Mucosa of gallbladder (tissue), 1 donor: ENCODE measurements at regions not wholly inside any gene's neighbourhood (a gene's known extent, or its start where the extent isn't known, plus 50 kb on each side); places are given as distances from the start of the nearest gene placed in this dataset.
"Not testable (repeated sequence)": the region's sequence is repeated elsewhere in the genome, so short reads cannot be mapped to it uniquely, and the experiment has no call there.

Source experiments
- DNase-seq: peaks from one replicate; pipeline ENCODE4 v3.0.0-alpha.2; 2020; ENCODE audit warnings: low spot score
- donor health status: DM: no; HTN: no; CAD: no.

DNA sequence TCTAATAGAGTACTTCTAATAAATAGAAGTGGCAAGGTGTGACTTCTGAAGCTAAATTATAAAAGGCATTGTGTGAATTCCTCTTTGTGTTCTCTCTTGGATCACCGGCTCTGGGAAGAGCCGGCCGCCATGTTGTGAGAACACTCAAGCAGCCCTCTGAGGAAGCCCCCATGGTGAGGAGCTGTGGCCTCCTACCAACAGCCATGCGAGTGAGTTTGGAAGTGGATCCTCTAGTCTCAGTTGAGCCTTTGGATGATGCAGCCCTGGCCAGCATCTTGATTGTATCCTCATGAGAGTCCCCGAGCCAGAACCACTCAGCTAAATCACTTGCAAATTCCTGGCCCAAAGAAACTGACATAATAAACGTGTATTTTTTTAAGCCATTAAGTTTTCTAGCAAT, 94.5 kb upstream of the CARD11 start:
- no peak for DNase-seq

DNA sequence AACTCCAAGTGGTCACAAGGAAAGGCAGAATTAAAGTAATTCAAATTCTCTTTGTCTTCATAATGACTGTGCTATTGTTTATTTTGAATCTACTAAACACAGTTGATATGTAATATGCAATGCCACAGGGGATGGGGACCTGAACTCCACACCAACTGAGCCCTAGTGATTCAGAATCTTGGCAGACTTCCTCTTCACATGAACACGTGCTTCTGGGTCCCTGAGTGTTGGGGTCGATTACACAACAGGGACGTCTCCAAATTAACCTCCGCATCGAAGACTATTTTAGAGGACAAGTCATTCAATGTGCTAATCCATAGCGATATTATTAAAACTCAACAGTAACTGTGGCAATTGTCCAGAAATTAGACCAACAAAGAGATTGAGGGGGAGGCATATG, 95.3 kb upstream of the CARD11 start:
- no peak for DNase-seq

GRCh38 chr7:3140834-3141233, 97.2 kb upstream of the CARD11 start:
- DNase-seq, result no peak

GRCh38 chr7:3141326-3141725, 97.7 kb upstream of the CARD11 start:
- DNase-seq, result no peak

GRCh38 chr7:3143869-3144775, 100.5 kb upstream of the CARD11 start:
- no peak for DNase-seq

- DNase-seq, result not testable (repeated sequence)
Observed at GRCh38 chr7:3144776-3145125, 101.1 kb upstream of the CARD11 start.

DNA sequence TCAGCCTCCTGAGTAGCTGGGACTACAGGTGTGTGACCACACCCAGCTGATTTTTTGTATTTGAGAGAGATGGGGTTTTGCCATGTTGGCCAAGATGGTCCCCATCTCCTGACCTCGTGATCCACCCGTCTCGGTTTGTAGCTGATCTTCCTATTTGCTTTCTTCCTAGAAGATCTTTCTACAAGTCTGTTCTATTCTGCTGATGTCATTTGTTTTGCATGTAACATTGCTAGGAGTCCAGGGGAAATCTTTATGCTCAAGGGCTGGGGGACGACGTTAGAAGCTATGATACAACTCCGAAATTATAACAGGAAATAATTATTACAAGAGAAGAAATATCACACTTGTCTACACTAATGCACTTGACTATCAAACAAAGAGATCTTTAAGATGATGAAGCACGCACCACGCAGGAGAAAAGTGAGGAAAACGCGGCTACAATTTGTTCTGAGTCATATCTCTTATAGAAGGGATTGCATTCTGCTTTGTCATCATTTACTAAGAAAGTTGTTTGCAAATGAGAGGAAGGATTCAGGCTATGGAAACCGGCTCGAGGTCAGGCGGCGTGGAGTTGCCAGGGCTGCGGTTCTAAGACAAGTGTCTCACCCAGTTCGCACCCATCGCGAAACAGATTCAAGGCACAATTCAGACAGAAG, 103.0 kb upstream of the CARD11 start:
- DNase-seq, result no peak

- not testable (repeated sequence) for DNase-seq
Observed at GRCh38 chr7:3148471-3148870, 104.8 kb upstream of the CARD11 start.

DNA sequence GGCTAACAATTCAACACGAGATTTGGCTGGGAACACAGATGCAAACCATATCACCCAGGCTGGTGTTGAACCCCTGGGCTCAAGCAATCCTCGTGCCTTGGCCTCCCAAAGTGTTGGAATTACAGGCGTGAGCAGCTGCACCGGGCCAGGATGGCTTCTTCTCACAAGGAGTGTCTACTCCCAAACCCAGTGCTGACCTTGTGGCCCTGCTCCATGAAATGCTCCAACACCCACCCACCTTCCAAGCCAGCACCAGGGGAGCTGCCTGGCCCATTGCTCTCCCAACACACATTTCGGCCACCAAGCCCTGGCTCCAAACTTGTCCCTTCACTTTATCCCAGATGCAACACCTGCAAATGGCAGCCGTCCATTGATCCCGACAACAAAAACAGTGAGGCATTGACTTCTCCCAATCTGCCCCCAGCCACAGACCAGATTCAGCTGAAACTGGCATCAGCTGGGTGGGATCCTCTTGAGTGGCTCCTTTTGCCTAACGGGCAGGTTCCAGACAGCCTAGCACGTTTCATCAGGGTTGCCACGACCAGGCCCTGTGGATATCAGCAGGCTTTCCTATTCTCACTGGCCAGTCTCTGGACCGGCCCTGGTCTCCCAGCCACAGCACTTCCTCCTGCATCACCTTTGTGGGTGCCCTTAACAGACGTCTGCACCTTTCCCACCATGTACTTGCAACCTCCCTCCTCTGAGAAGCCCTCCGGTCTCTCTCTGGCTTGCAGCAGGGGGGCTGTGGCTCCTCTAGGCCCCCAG, 105.7 kb upstream of the CARD11 start:
- DNase-seq, result no peak

DNA sequence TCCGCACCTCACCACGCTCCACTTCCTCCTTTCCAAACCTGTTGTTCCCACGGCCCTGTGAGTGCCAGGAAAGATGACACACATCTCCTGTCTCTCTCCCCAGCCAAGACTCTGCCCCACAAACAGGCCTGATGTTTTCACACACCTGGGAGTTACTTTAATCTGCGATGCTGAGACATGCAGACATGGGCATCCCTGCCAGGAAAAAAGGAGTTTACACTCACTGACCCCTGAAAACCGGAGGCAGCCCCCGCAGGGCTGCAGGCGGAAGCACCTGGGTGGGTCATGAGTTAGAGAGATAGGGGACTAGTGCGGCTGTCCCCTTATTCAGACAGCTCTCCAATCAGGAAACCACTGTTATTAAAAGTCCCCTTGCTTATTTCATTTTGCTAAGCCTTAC, 106.4 kb upstream of the CARD11 start:
- DNase-seq, result no peak

GRCh38 chr7:3151784-3152183, 108.1 kb upstream of the CARD11 start:
- no peak for DNase-seq

DNA sequence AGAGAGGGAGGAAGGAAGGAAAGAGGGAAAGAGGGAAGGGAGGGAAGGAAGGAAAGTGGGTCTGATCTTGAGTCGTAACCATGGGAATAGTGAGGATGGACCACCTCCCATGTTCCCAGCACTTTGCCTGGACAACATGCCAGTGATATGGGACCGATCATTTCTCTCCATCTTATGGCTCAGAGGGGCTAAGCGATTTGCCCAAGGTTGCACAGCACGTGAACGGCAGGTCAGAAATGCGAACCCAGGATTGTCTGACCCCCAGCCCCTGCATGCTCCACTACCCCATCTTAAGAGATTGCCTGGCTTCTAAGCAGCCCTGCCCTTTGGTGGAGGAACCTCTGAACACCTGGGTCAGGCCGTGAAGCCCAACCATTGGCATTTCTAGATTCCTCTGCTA, 109.0 kb upstream of the CARD11 start:
- no peak for DNase-seq

- DNase-seq, result no peak
Observed at GRCh38 chr7:3153118-3153517, 109.5 kb upstream of the CARD11 start.

DNA sequence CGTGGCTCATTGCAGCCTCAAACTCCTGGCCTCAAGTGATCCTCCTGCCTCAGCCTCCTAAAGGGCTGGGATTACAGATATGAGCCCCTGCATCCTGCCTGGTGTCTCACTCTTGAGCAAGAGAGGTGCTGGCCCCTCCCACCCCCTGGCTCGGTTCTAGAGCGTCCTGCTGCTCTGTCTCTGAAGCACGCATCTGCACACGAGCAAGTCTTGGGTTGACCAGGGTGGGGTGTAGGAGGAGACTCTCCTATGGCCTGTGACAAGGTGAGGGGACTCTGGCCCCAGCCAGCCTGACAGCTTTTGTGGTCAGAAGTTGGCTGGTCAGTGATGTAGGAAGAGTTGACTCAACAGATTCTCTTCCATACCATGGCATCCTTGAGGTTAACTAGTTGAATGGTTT, 110.7 kb upstream of the CARD11 start:
- DNase-seq, result no peak

DNA sequence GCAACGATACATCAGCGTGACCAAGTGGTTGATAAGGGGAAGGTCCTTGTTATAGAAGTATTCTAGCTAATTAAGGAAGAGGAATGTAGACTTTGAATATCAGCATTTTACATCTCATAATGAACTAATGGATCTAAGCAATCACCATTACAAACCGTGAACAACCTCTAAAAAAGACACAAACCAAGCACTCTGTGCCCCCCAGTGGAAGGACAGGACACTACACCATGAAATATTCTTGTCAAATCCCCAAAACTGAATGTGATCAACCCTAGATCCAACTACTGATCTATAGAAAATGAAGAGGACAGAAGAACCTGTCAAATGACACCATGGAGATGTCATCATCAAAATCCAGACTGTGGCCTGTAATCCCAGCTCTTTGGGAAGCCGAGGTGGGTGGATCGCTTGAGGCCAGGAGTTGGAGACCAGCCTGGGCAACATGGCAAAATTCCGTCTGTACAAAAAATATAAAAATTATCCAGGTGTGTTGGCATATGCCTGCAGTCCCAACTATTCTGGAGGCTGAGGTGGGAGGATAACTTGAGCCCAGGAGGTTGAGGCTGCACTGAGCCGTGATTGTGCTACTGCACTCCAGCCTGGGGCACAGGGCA, 111.3 kb upstream of the CARD11 start:
- DNase-seq, result peak; percentile 63

- DNase-seq, result no peak
Observed at GRCh38 chr7:3156508-3156907, 112.8 kb upstream of the CARD11 start.

DNA sequence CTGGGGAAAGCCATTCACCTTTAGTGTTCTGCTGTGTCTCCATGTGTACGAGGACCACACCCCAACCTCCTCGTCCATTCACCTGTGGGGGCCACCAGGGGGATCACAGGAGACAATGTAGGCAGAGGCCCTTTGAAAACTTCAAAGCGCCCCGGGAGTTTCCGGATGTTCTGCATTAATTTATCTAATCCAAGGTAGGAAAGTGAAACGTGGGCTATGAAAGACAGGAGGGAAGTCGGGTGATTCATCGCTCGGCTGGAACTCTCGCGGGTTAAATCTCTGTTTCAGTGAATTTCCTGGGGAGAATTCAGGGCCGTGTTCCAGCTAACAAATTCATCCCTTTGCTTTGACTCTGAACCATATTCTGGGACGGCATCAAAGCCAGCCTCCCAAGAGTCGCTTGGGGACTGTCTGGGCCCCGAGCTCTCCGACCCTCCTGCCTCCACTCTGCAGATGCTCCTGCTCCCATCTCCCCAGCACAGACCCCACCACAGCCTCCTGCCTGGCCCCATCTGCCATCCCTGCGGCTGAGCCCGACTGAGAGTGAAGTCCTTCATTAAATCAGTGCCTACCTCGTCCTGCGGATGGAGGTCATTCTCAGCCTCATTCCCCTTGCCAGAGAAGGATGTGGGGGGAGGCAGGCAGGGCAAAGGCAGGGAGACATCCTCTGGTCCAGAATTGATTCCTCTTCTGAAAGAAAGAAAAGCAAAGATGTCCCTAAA, 114.1 kb upstream of the CARD11 start:
- DNase-seq, result no peak

DNA sequence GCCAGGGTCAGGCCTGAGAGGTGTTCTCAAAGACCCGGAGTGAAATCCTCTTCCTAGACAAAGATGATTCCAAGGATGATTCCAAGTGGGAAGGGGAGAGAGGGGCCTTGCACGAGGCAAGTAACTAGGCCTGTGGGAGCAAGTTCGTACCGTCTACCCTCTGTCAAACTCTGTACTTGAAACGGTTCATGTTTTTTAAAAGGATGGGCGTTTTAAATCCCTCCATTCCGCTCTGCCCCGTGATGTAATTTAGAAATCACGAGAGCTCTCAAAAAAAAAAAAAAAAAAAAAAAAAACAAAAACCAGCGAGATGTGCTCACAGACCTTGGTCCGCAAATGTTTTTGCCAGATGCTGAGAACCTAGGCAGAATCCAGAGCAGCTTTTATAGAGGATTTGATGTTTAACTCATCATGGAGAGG, 114.7 kb upstream of the CARD11 start:
- DNase-seq, result no peak

DNA sequence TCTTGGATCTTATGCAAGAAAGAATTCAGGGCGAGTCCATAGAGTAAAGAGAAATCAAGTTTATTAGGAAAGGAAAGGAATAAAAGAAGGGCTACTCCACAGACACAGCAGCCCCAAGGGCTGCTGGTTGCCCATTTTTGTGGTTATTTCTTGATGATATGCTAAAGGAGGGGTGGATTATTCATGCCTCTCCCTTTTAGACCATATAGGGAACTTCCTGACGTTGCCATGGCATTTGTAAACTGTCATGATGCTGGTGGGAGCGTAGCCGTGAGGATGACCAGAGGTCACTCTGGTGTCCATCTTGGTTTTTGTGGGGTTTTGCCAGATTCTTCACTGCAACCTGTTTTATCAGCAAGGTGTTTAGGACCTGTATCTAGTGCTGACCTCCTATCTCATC, 115.4 kb upstream of the CARD11 start:
- no peak for DNase-seq

- peak; percentile 26 for DNase-seq
Observed at GRCh38 chr7:3159445-3159844, 115.8 kb upstream of the CARD11 start.

GRCh38 chr7:3159926-3160325, 116.3 kb upstream of the CARD11 start:
- DNase-seq, result not testable (repeated sequence)

- no peak for DNase-seq
Observed at GRCh38 chr7:3162289-3162688, 118.6 kb upstream of the CARD11 start.
